ENCODE measurements at regions not wholly inside any gene's neighbourhood (a gene's known extent, or its start where the extent isn't known, plus 50 kb on each side); places are given as distances from the start of the nearest gene placed in this dataset.

DNA sequence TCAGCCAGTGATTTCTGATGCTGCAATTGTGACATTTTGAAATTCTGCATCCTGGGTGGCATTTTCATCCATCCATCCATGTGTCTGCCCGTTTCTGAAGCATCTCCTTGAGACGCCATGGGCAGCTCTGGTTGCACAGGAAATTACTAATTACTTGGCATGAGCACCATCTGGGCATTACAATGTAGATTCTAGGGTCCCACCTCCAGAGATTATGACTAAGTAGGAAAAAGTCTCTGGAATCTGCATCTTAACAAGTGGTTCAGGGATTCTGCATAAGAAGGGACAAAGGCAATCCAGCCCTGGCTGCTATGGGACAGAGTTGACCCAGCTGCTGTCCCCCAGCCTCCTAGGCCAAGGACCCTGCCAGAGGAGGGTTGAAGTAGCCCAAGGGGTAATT, 65.3 kb downstream of the CUZD1 start:
- TF ChIP-seq POLR2A (IDR thresholded peaks at IDR 0.05; ENCODE audit: low read depth, low read length) (no peak), USF2 (IDR thresholded peaks at IDR 0.05; ENCODE audit: low read depth, low read length) (no peak), SMC3 (IDR thresholded peaks at IDR 0.05; ENCODE audit: low read depth, low read length) (no peak), CEBPB (IDR thresholded peaks at IDR 0.05; ENCODE audit: low read depth, low read length) (no peak), MAFK (IDR thresholded peaks at IDR 0.05; ENCODE audit: low read depth, low read length) (no peak)
- TF ChIP-seq, protein P1, sequence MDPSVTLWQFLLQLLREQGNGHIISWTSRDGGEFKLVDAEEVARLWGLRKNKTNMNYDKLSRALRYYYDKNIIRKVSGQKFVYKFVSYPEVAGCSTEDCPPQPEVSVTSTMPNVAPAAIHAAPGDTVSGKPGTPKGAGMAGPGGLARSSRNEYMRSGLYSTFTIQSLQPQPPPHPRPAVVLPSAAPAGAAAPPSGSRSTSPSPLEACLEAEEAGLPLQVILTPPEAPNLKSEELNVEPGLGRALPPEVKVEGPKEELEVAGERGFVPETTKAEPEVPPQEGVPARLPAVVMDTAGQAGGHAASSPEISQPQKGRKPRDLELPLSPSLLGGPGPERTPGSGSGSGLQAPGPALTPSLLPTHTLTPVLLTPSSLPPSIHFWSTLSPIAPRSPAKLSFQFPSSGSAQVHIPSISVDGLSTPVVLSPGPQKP (IDR thresholded peaks at IDR 0.05; ENCODE audit: borderline replicate concordance, low read depth, low read length): no peak
- TF ChIP-seq, protein P2, sequence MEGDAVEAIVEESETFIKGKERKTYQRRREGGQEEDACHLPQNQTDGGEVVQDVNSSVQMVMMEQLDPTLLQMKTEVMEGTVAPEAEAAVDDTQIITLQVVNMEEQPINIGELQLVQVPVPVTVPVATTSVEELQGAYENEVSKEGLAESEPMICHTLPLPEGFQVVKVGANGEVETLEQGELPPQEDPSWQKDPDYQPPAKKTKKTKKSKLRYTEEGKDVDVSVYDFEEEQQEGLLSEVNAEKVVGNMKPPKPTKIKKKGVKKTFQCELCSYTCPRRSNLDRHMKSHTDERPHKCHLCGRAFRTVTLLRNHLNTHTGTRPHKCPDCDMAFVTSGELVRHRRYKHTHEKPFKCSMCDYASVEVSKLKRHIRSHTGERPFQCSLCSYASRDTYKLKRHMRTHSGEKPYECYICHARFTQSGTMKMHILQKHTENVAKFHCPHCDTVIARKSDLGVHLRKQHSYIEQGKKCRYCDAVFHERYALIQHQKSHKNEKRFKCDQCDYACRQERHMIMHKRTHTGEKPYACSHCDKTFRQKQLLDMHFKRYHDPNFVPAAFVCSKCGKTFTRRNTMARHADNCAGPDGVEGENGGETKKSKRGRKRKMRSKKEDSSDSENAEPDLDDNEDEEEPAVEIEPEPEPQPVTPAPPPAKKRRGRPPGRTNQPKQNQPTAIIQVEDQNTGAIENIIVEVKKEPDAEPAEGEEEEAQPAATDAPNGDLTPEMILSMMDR (conservative IDR thresholded peaks at IDR 0.05; ENCODE audit: low read depth, low read length): no peak
